Naive thymus-derived CD4-positive, alpha-beta T cell (primary cell): ENCODE measurements at regions not wholly inside any gene's neighbourhood (a gene's known extent, or its start where the extent isn't known, plus 50 kb on each side); places are given as distances from the start of the nearest gene placed in this dataset.

Experiments used
- ATAC-seq: fragments of 150-1000 bp; cut with Tn5 transposase; 2 replicates; pipeline ENCODE4 v1.10.0; 2021; ENCODE audit warnings: mild to moderate bottlenecking, moderate library complexity
- CTCF ChIA-PET: fragments of 350-600 bp; sonication (Branson Sonifier 250); formaldehyde crosslinking; loops from one replicate; lab custom pipeline; 2021; ENCODE audit warnings: antibody characterized with exemption; lab: Charles Lee
- POLR2A ChIA-PET: fragments of 350-600 bp; sonication (Branson Sonifier 250); formaldehyde crosslinking; loops from one replicate; lab custom pipeline; 2021; ENCODE audit warnings: antibody characterized with exemption, inconsistent platforms; lab: Charles Lee
- DNase-seq, 9 donors: peaks; one replicate each; pipeline versions ENCODE4 v3.0.0 to v3.0.0-alpha.2; 2020 to 2022; ENCODE audit warnings: mixed read lengths in 1 of 9
- H3K27ac ChIP-seq: one replicate; pipeline ENCODE4 v1.7.0; 2013; ENCODE audit warnings: mild to moderate bottlenecking, low read depth, low read length, moderate library complexity
- H3K27me3 ChIP-seq, 2 donors: one replicate each; pipeline ENCODE4 v1.7.0; 2013; ENCODE audit warnings: low read length in 2 of 2, mild to moderate bottlenecking in 2 of 2, moderate library complexity in 2 of 2; ENCODE audit not compliant: control insufficient read depth in 2 of 2, insufficient read depth in 2 of 2
- H3K36me3 ChIP-seq, 3 experiments: 1 replicate in 2 of 3; 2 replicates in 1 of 3; pipeline ENCODE4 v1.7.0; 2013; ENCODE audit warnings: low read length in 3 of 3, mild to moderate bottlenecking in 3 of 3, moderate library complexity in 1 of 3; ENCODE audit not compliant: insufficient read depth in 3 of 3, control insufficient read depth in 2 of 3
- H3K4me1 ChIP-seq, 2 donors: one replicate each; pipeline ENCODE4 v1.7.0; 2013; ENCODE audit warnings: low read length in 2 of 2, mild to moderate bottlenecking in 2 of 2, moderate library complexity in 1 of 2; ENCODE audit not compliant: control insufficient read depth in 2 of 2, insufficient read depth in 2 of 2
- H3K4me3 ChIP-seq: 2 replicates; pipeline ENCODE4 v1.7.0; 2013; ENCODE audit warnings: mild to moderate bottlenecking, low read length
- H3K9me3 ChIP-seq, 3 experiments: 1 replicate in 2 of 3; 2 replicates in 1 of 3; pipeline ENCODE4 v1.7.0; 2013; ENCODE audit warnings: low read length in 3 of 3; ENCODE audit not compliant: control insufficient read depth in 2 of 3
- H3K27ac Mint-ChIP-seq, 9 donors: one replicate each; pipeline ENCODE4 v1.8.0; 2020 to 2022; ENCODE audit warnings: mixed read lengths in 9 of 9, mild to moderate bottlenecking in 8 of 9, moderate library complexity in 5 of 9, inconsistent platforms in 2 of 9
- H3K27me3 Mint-ChIP-seq, 5 donors: one replicate each; pipeline ENCODE4 v1.8.0; 2021 to 2022; ENCODE audit warnings: mixed read lengths in 5 of 5, mild to moderate bottlenecking in 1 of 5
- H3K36me3 Mint-ChIP-seq, 5 donors: one replicate each; pipeline ENCODE4 v1.8.0; 2020 to 2022; ENCODE audit warnings: mixed read lengths in 5 of 5, mild to moderate bottlenecking in 3 of 5, inconsistent platforms in 1 of 5
- H3K4me1 Mint-ChIP-seq, 7 donors: one replicate each; pipeline ENCODE4 v1.8.0; 2020 to 2022; ENCODE audit warnings: mixed read lengths in 7 of 7, mild to moderate bottlenecking in 3 of 7, inconsistent platforms in 1 of 7
- H3K4me3 Mint-ChIP-seq, 10 donors: one replicate each; pipeline ENCODE4 v1.8.0; 2020 to 2022; ENCODE audit warnings: mild to moderate bottlenecking in 10 of 10, mixed read lengths in 10 of 10, moderate library complexity in 6 of 10, inconsistent platforms in 2 of 10
- H3K9me3 Mint-ChIP-seq, 11 donors: one replicate each; pipeline ENCODE4 v1.8.0; 2020 to 2022; ENCODE audit warnings: mixed read lengths in 11 of 11, mild to moderate bottlenecking in 4 of 11, inconsistent platforms in 1 of 11, moderate library complexity in 1 of 11
- intact Hi-C, 2 donors: fragments of 100-400 bp; cut with micrococcal nuclease; formaldehyde crosslinking; loops; one replicate each; pipeline ENCODE4 v1.15.1; 2023

- POLR2A ChIA-PET, result no interaction called here
- H3K9me3 Mint-ChIP-seq, result peaks cover 0 to 7% (median 1%) of the 10 kb centered on the region in 11 donors
These were observed 355.8 kb upstream of the PTBP2 start for GRCh38 chr1:96365596-96366390.

GRCh38 chr1:96366516-96366915 is 355.1 kb upstream of the PTBP2 start:
- DNase-seq (no peak), ATAC-seq (no peak)
- H3K27ac ChIP-seq, result no peak overlapping the region
- H3K4me1 Mint-ChIP-seq, result peaks cover 0 to 11% (median 0%) of the 10 kb centered on the region in 7 donors
- H3K4me3 Mint-ChIP-seq, result no peak overlapping the region
- no peaks in the 10 kb centered on the region for H3K27me3 Mint-ChIP-seq
- no peak overlapping the region for H3K27ac Mint-ChIP-seq
- no peaks in the 10 kb centered on the region for H3K27me3 ChIP-seq
- peaks cover 0 to 7% (median under 1%) of the 10 kb centered on the region in 11 donors for H3K9me3 Mint-ChIP-seq
- peaks cover 0 to 3% (median 0%) of the 10 kb centered on the region in 5 donors for H3K36me3 Mint-ChIP-seq
- H3K9me3 ChIP-seq, result no peaks in the 10 kb centered on the region
- CTCF ChIA-PET, result no interaction called here
- H3K4me1 ChIP-seq, result no peaks in the 10 kb centered on the region
- POLR2A ChIA-PET, result no interaction called here
- H3K36me3 ChIP-seq, result no peaks in the 10 kb centered on the region
- intact Hi-C loops, result no loop called here
- H3K4me3 ChIP-seq, result no peak overlapping the region

More at GRCh38 chr1:96365596-96366390, 355.8 kb upstream of the PTBP2 start:
- CTCF ChIA-PET, result no interaction called here
- H3K27ac Mint-ChIP-seq, result no peak overlapping the region
- Histone ChIP-seq H3K9me3 (no peaks in the 10 kb centered on the region), H3K4me1 (no peaks in the 10 kb centered on the region), H3K27ac (no peak overlapping the region), H3K4me3 (no peak overlapping the region), H3K36me3 (no peaks in the 10 kb centered on the region), H3K27me3 (no peaks in the 10 kb centered on the region)
- H3K4me3 Mint-ChIP-seq, result no peak overlapping the region
- ATAC-seq (no peak), DNase-seq (no peak)
- H3K36me3 Mint-ChIP-seq, result peaks cover 0 to 3% (median 0%) of the 10 kb centered on the region in 5 donors
- no peaks in the 10 kb centered on the region for H3K27me3 Mint-ChIP-seq
- peaks cover 0 to 11% (median 0%) of the 10 kb centered on the region in 7 donors for H3K4me1 Mint-ChIP-seq
- intact Hi-C loops, result no loop called here

- Histone ChIP-seq H3K4me1 (no peaks in the 10 kb centered on the region), H3K27ac (no peak overlapping the region), H3K36me3 (no peaks in the 10 kb centered on the region), H3K4me3 (no peak overlapping the region), H3K9me3 (no peaks in the 10 kb centered on the region), H3K27me3 (no peaks in the 10 kb centered on the region)
- DNase-seq (no peak), ATAC-seq (no peak)
- H3K9me3 Mint-ChIP-seq, result peaks cover 0 to 5% (median 1%) of the 10 kb centered on the region in 11 donors
- H3K4me1 Mint-ChIP-seq, result peaks cover 0 to 2% (median 0%) of the 10 kb centered on the region in 7 donors
- no peak overlapping the region for H3K27ac Mint-ChIP-seq
- POLR2A ChIA-PET, result no interaction called here
- no peaks in the 10 kb centered on the region for H3K27me3 Mint-ChIP-seq
- CTCF ChIA-PET, result interaction anchor here (0.7 kb wide), 1 partner anchor 81 kb away, joined by 3 read pairs; no protein-coding TSS in a partner anchor
- H3K4me3 Mint-ChIP-seq, result no peak overlapping the region
- intact Hi-C loops, result no loop called here
- peaks cover 0 to 3% (median 0%) of the 10 kb centered on the region in 5 donors for H3K36me3 Mint-ChIP-seq
These were observed 353.8 kb upstream of the PTBP2 start for GRCh38 chr1:96367791-96368190.

GRCh38 chr1:96370757-96371156 is 350.8 kb upstream of the PTBP2 start:
- POLR2A ChIA-PET, result no interaction called here
- CTCF ChIA-PET, result no interaction called here
- Mint-ChIP-seq H3K9me3 (peaks cover 0 to 5% (median 1%) of the 10 kb centered on the region in 11 donors), H3K27me3 (no peaks in the 10 kb centered on the region), H3K4me1 (no peaks in the 10 kb centered on the region), H3K27ac (no peak overlapping the region), H3K4me3 (no peak overlapping the region), H3K36me3 (peaks cover 0 to 3% (median 0%) of the 10 kb centered on the region in 5 donors)
- Histone ChIP-seq H3K9me3 (no peaks in the 10 kb centered on the region), H3K4me1 (no peaks in the 10 kb centered on the region), H3K4me3 (no peak overlapping the region), H3K36me3 (no peaks in the 10 kb centered on the region), H3K27me3 (no peaks in the 10 kb centered on the region), H3K27ac (no peak overlapping the region)
- intact Hi-C loops, result no loop called here
- no peak for DNase-seq
- ATAC-seq, result no peak

GRCh38 chr1:96372881-96373280 is 348.7 kb upstream of the PTBP2 start:
- intact Hi-C loops, result no loop called here
- ChIA-PET POLR2A (no interaction called here), CTCF (no interaction called here)
- Mint-ChIP-seq H3K27me3 (no peaks in the 10 kb centered on the region), H3K27ac (no peak overlapping the region), H3K36me3 (peaks cover 0 to 3% (median 0%) of the 10 kb centered on the region in 5 donors), H3K4me3 (no peak overlapping the region), H3K9me3 (peaks cover 0 to 12% (median 2%) of the 10 kb centered on the region in 11 donors), H3K4me1 (no peaks in the 10 kb centered on the region)
- Histone ChIP-seq H3K27ac (no peak overlapping the region), H3K27me3 (no peaks in the 10 kb centered on the region), H3K9me3 (no peaks in the 10 kb centered on the region), H3K36me3 (no peaks in the 10 kb centered on the region), H3K4me1 (no peaks in the 10 kb centered on the region), H3K4me3 (no peak overlapping the region)
- DNase-seq, result no peak
- no peak for ATAC-seq

GRCh38 chr1:96374076-96374762 is 347.4 kb upstream of the PTBP2 start:
- no peak overlapping the region for H3K27ac Mint-ChIP-seq
- no peaks in the 10 kb centered on the region for H3K4me1 ChIP-seq
- no peak for ATAC-seq
- no peak overlapping the region for H3K4me3 Mint-ChIP-seq
- peaks cover 0 to 3% (median 0%) of the 10 kb centered on the region in 5 donors for H3K36me3 Mint-ChIP-seq
- DNase-seq, result no peak
- no peak overlapping the region for H3K27ac ChIP-seq
- no peaks in the 10 kb centered on the region for H3K4me1 Mint-ChIP-seq
- no peaks in the 10 kb centered on the region for H3K36me3 ChIP-seq
- no peaks in the 10 kb centered on the region for H3K27me3 ChIP-seq
- H3K27me3 Mint-ChIP-seq, result no peaks in the 10 kb centered on the region
- intact Hi-C loops, result no loop called here
- peaks cover 0 to 15% (median 3%) of the 10 kb centered on the region in 11 donors for H3K9me3 Mint-ChIP-seq
- ChIA-PET POLR2A (no interaction called here), CTCF (interaction anchor here (0.7 kb wide), 1 partner anchor 1931 kb away, joined by 4 read pairs; no protein-coding TSS in a partner anchor)
- no peak overlapping the region for H3K4me3 ChIP-seq
- no peaks in the 10 kb centered on the region for H3K9me3 ChIP-seq
